A549 (cell line): ENCODE measurements at regions not wholly inside any gene's neighbourhood (a gene's known extent, or its start where the extent isn't known, plus 50 kb on each side); places are given as distances from the start of the nearest gene placed in this dataset.

Experiments used
- CBX2 ChIP-seq: fragments of 200-600 bp; sonication (generic); IDR thresholded peaks from 2 replicates; pipeline ENCODE4 v1.6.1; 2016; ENCODE audit warnings: low read depth, mild to moderate bottlenecking, borderline replicate concordance
- EHMT2 ChIP-seq: fragments of 200-600 bp; sonication (generic); IDR thresholded peaks from 2 replicates; pipeline ENCODE4 v1.6.1; 2016; ENCODE audit warnings: antibody characterized with exemption, low read depth, mild to moderate bottlenecking, moderate library complexity
- EP300 ChIP-seq, 2 experiments: fragments of >200 bp; sonication (Bioruptor Twin); formaldehyde crosslinking; IDR thresholded peaks; 2 replicates in 1 of 2; 3 replicates in 1 of 2; pipeline ENCODE4 v1.6.1; 2016 to 2017
- NPAS2 ChIP-seq: fragments of 250-450 bp; sonication (Bioruptor Pico); IDR thresholded peaks from 2 replicates; pipeline ENCODE4 v1.8.0; 2022; ENCODE audit warnings: mild to moderate bottlenecking, moderate library complexity, borderline replicate concordance
- POLR2A ChIP-seq: IDR thresholded peaks from 2 replicates; pipeline ENCODE4 v1.6.1; 2012; ENCODE audit warnings: mild to moderate bottlenecking, low read length
- POLR2AphosphoS2 ChIP-seq: conservative IDR thresholded peaks from 2 replicates; pipeline ENCODE4 v1.6.1; 2012; ENCODE audit warnings: low read length, improper control_type of control experiment, inconsistent platforms
- RAD21 ChIP-seq, 2 experiments: fragments of >200 bp in 1 of 2; sonication (Bioruptor Twin) in 1 of 2; formaldehyde crosslinking in 1 of 2; IDR thresholded peaks in 1 of 2; conservative IDR thresholded peaks in 1 of 2; 2 replicates in 1 of 2; 3 replicates in 1 of 2; pipeline ENCODE4 v1.6.1; 2012 to 2018; ENCODE audit warnings: inconsistent platforms in 1 of 2
- RARB ChIP-seq: fragments of 250-450 bp; sonication (Bioruptor Pico); IDR thresholded peaks from 2 replicates; pipeline ENCODE4 v1.8.0; 2021; ENCODE audit warnings: mild to moderate bottlenecking, moderate library complexity
- TF ChIP-seq, protein P1 (sequence below): fragments of >200 bp; sonication (Bioruptor Twin); formaldehyde crosslinking; IDR thresholded peaks from 3 replicates; pipeline ENCODE4 v1.5.1; 2016
- TF ChIP-seq, protein P2 (sequence below): fragments of 200-600 bp; sonication (generic); IDR thresholded peaks from 2 replicates; pipeline ENCODE4 v1.6.1; 2016; ENCODE audit warnings: antibody characterized with exemption, mild to moderate bottlenecking, moderate library complexity

DNA sequence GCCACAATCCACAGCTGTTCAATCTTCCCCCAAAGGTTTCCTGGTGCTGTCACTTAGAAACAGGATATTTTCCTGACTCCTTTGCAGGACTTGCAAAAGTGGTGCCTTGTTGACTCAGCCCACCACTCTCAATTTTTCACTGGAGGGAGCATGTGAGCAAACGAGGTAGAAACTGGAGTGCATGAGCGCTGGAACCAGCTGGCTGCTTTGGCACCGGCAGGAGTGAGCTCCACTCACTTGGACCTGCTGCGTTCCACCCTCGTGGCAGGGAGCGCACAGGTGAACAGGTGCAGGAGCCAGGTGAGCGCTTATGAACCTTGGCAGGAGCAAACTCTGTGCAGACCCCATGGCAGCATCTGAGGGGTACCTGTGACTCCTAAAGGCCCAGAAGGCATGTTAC is 364.1 kb upstream of the RORB start:
- TF ChIP-seq POLR2AphosphoS2 = no peak
- TF ChIP-seq, protein P1, sequence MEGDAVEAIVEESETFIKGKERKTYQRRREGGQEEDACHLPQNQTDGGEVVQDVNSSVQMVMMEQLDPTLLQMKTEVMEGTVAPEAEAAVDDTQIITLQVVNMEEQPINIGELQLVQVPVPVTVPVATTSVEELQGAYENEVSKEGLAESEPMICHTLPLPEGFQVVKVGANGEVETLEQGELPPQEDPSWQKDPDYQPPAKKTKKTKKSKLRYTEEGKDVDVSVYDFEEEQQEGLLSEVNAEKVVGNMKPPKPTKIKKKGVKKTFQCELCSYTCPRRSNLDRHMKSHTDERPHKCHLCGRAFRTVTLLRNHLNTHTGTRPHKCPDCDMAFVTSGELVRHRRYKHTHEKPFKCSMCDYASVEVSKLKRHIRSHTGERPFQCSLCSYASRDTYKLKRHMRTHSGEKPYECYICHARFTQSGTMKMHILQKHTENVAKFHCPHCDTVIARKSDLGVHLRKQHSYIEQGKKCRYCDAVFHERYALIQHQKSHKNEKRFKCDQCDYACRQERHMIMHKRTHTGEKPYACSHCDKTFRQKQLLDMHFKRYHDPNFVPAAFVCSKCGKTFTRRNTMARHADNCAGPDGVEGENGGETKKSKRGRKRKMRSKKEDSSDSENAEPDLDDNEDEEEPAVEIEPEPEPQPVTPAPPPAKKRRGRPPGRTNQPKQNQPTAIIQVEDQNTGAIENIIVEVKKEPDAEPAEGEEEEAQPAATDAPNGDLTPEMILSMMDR = no peak
- TF ChIP-seq CBX2 = no peak
- no peak for TF ChIP-seq RAD21 (conservative IDR thresholded peaks at IDR 0.05 in 1 of 2, IDR thresholded peaks at IDR 0.05 in 1 of 2)
- TF ChIP-seq POLR2A = no peak
- no peak for TF ChIP-seq EHMT2
- no peak for TF ChIP-seq NPAS2 (CRISPR knock-in tag)
- TF ChIP-seq EP300 (IDR thresholded peaks at IDR 0.05) = no peak
- TF ChIP-seq, protein P2, sequence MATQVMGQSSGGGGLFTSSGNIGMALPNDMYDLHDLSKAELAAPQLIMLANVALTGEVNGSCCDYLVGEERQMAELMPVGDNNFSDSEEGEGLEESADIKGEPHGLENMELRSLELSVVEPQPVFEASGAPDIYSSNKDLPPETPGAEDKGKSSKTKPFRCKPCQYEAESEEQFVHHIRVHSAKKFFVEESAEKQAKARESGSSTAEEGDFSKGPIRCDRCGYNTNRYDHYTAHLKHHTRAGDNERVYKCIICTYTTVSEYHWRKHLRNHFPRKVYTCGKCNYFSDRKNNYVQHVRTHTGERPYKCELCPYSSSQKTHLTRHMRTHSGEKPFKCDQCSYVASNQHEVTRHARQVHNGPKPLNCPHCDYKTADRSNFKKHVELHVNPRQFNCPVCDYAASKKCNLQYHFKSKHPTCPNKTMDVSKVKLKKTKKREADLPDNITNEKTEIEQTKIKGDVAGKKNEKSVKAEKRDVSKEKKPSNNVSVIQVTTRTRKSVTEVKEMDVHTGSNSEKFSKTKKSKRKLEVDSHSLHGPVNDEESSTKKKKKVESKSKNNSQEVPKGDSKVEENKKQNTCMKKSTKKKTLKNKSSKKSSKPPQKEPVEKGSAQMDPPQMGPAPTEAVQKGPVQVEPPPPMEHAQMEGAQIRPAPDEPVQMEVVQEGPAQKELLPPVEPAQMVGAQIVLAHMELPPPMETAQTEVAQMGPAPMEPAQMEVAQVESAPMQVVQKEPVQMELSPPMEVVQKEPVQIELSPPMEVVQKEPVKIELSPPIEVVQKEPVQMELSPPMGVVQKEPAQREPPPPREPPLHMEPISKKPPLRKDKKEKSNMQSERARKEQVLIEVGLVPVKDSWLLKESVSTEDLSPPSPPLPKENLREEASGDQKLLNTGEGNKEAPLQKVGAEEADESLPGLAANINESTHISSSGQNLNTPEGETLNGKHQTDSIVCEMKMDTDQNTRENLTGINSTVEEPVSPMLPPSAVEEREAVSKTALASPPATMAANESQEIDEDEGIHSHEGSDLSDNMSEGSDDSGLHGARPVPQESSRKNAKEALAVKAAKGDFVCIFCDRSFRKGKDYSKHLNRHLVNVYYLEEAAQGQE = no peak
- TF ChIP-seq RARB (CRISPR knock-in tag) = no peak
